Activated T-helper 2 cell treated with anti-CD3 and anti-CD28 coated beads, Interferon-gamma antibody, Interleukin-2, Interleukin-4, amounts not matched to agents 10 μg/mL and 5 μg/mL and 100 μg/mL, durations not matched to agents 14 hours and 24 hours and 36 hours (primary cell): ENCODE measurements at regions not wholly inside any gene's neighbourhood (a gene's known extent, or its start where the extent isn't known, plus 50 kb on each side); places are given as distances from the start of the nearest gene placed in this dataset.

Experiments
- DNase-seq: peaks from one replicate; pipeline ENCODE4 v3.0.0; 2021; ENCODE audit warnings: low spot score
- H3K27ac Mint-ChIP-seq: one replicate; pipeline ENCODE4 v1.8.0; 2021; ENCODE audit warnings: mixed read lengths
- H3K27me3 Mint-ChIP-seq: one replicate; pipeline ENCODE4 v1.8.0; 2021; ENCODE audit warnings: low read depth, mixed read lengths
- H3K36me3 Mint-ChIP-seq: one replicate; pipeline ENCODE4 v1.8.0; 2021; ENCODE audit warnings: low read depth, mixed read lengths
- H3K4me1 Mint-ChIP-seq: one replicate; pipeline ENCODE4 v1.8.0; 2021; ENCODE audit warnings: low read depth, mixed read lengths
- H3K4me3 Mint-ChIP-seq: one replicate; pipeline ENCODE4 v1.8.0; 2021; ENCODE audit warnings: low read depth, mild to moderate bottlenecking, moderate library complexity, mixed read lengths
- H3K9me3 Mint-ChIP-seq: one replicate; pipeline ENCODE4 v1.8.0; 2021; ENCODE audit warnings: mixed read lengths
- intact Hi-C: fragments of 100-400 bp; cut with micrococcal nuclease; formaldehyde crosslinking; loops from one replicate; pipeline ENCODE4 v1.15.1; 2023

- Mint-ChIP-seq H3K4me1 (no peaks in the 10 kb centered on the region), H3K4me3 (no peak overlapping the region), H3K9me3 (peaks cover 32% of the 10 kb centered on the region), H3K27ac (no peak overlapping the region), H3K27me3 (no peaks in the 10 kb centered on the region), H3K36me3 (no peaks in the 10 kb centered on the region)
- intact Hi-C loops, result no loop called here
- DNase-seq, result no peak
Measured at GRCh38 chr5:166570865-166571264, 1720.6 kb upstream of the WWC1 start.

GRCh38 chr5:166571668-166572067, 1719.8 kb upstream of the WWC1 start:
- Mint-ChIP-seq H3K36me3 (no peaks in the 10 kb centered on the region), H3K9me3 (peaks cover 32% of the 10 kb centered on the region), H3K27ac (no peak overlapping the region), H3K4me3 (no peak overlapping the region), H3K4me1 (no peaks in the 10 kb centered on the region), H3K27me3 (no peaks in the 10 kb centered on the region)
- no peak for DNase-seq
- intact Hi-C loops, result no loop called here

- H3K27ac Mint-ChIP-seq, result no peak overlapping the region
- H3K9me3 Mint-ChIP-seq, result peaks cover 35% of the 10 kb centered on the region
- no peaks in the 10 kb centered on the region for H3K27me3 Mint-ChIP-seq
- no peak overlapping the region for H3K4me3 Mint-ChIP-seq
- H3K4me1 Mint-ChIP-seq, result no peaks in the 10 kb centered on the region
- no peaks in the 10 kb centered on the region for H3K36me3 Mint-ChIP-seq
- intact Hi-C loops, result no loop called here
- DNase-seq, result no peak
Measured at GRCh38 chr5:166576323-166576722, 1715.1 kb upstream of the WWC1 start.

GRCh38 chr5:166581826-166582225, 1709.6 kb upstream of the WWC1 start:
- Mint-ChIP-seq H3K36me3 (no peaks in the 10 kb centered on the region), H3K9me3 (peaks cover 29% of the 10 kb centered on the region), H3K27ac (no peak overlapping the region), H3K4me3 (no peak overlapping the region), H3K27me3 (no peaks in the 10 kb centered on the region), H3K4me1 (no peaks in the 10 kb centered on the region)
- DNase-seq, result no peak
- intact Hi-C loops, result no loop called here

GRCh38 chr5:166582416-166582815, 1709.0 kb upstream of the WWC1 start:
- DNase-seq, result no peak
- Mint-ChIP-seq H3K4me1 (no peaks in the 10 kb centered on the region), H3K9me3 (peaks cover 32% of the 10 kb centered on the region), H3K4me3 (no peak overlapping the region), H3K27me3 (no peaks in the 10 kb centered on the region), H3K36me3 (no peaks in the 10 kb centered on the region), H3K27ac (no peak overlapping the region)
- intact Hi-C loops, result no loop called here

- Mint-ChIP-seq H3K36me3 (no peaks in the 10 kb centered on the region), H3K27ac (no peak overlapping the region), H3K4me1 (no peaks in the 10 kb centered on the region), H3K27me3 (no peaks in the 10 kb centered on the region), H3K9me3 (peaks cover 43% of the 10 kb centered on the region), H3K4me3 (no peak overlapping the region)
- no peak for DNase-seq
- intact Hi-C loops, result no loop called here
Measured at GRCh38 chr5:166594567-166594966, 1696.9 kb upstream of the WWC1 start.

GRCh38 chr5:166595274-166595951, 1696.0 kb upstream of the WWC1 start:
- Mint-ChIP-seq H3K27ac (no peak overlapping the region), H3K36me3 (no peaks in the 10 kb centered on the region), H3K4me1 (no peaks in the 10 kb centered on the region), H3K9me3 (peaks cover 42% of the 10 kb centered on the region), H3K27me3 (no peaks in the 10 kb centered on the region), H3K4me3 (no peak overlapping the region)
- intact Hi-C loops, result no loop called here
- no peak for DNase-seq

GRCh38 chr5:166596043-166596442, 1695.4 kb upstream of the WWC1 start:
- H3K27ac Mint-ChIP-seq, result no peak overlapping the region
- no peak overlapping the region for H3K4me3 Mint-ChIP-seq
- no peaks in the 10 kb centered on the region for H3K27me3 Mint-ChIP-seq
- no peaks in the 10 kb centered on the region for H3K36me3 Mint-ChIP-seq
- intact Hi-C loops, result no loop called here
- no peaks in the 10 kb centered on the region for H3K4me1 Mint-ChIP-seq
- H3K9me3 Mint-ChIP-seq, result peaks cover 39% of the 10 kb centered on the region
- DNase-seq, result no peak

GRCh38 chr5:166602271-166602670, 1689.2 kb upstream of the WWC1 start:
- Mint-ChIP-seq H3K9me3 (peaks cover 47% of the 10 kb centered on the region), H3K27me3 (no peaks in the 10 kb centered on the region), H3K36me3 (no peaks in the 10 kb centered on the region), H3K27ac (no peak overlapping the region), H3K4me3 (no peak overlapping the region), H3K4me1 (no peaks in the 10 kb centered on the region)
- intact Hi-C loops, result no loop called here
- DNase-seq, result no peak

- H3K27me3 Mint-ChIP-seq, result no peaks in the 10 kb centered on the region
- no peak overlapping the region for H3K4me3 Mint-ChIP-seq
- no peak for DNase-seq
- H3K4me1 Mint-ChIP-seq, result no peaks in the 10 kb centered on the region
- no peaks in the 10 kb centered on the region for H3K36me3 Mint-ChIP-seq
- intact Hi-C loops, result no loop called here
- peaks cover 49% of the 10 kb centered on the region for H3K9me3 Mint-ChIP-seq
- H3K27ac Mint-ChIP-seq, result no peak overlapping the region
Measured at GRCh38 chr5:166617507-166617906, 1673.9 kb upstream of the WWC1 start.

- intact Hi-C loops, result no loop called here
- peaks cover 46% of the 10 kb centered on the region for H3K9me3 Mint-ChIP-seq
- no peak overlapping the region for H3K4me3 Mint-ChIP-seq
- DNase-seq, result no peak
- H3K4me1 Mint-ChIP-seq, result no peaks in the 10 kb centered on the region
- no peaks in the 10 kb centered on the region for H3K27me3 Mint-ChIP-seq
- no peaks in the 10 kb centered on the region for H3K36me3 Mint-ChIP-seq
- H3K27ac Mint-ChIP-seq, result no peak overlapping the region
Measured at GRCh38 chr5:166618526-166618925, 1672.9 kb upstream of the WWC1 start.

- no peaks in the 10 kb centered on the region for H3K36me3 Mint-ChIP-seq
- peaks cover 33% of the 10 kb centered on the region for H3K9me3 Mint-ChIP-seq
- H3K4me3 Mint-ChIP-seq, result no peak overlapping the region
- intact Hi-C loops, result no loop called here
- no peaks in the 10 kb centered on the region for H3K27me3 Mint-ChIP-seq
- no peaks in the 10 kb centered on the region for H3K4me1 Mint-ChIP-seq
- H3K27ac Mint-ChIP-seq, result no peak overlapping the region
- no peak for DNase-seq
Measured at GRCh38 chr5:166624573-166624972, 1666.9 kb upstream of the WWC1 start.

- no peaks in the 10 kb centered on the region for H3K36me3 Mint-ChIP-seq
- H3K27ac Mint-ChIP-seq, result no peak overlapping the region
- H3K9me3 Mint-ChIP-seq, result peaks cover 28% of the 10 kb centered on the region
- intact Hi-C loops, result no loop called here
- no peaks in the 10 kb centered on the region for H3K4me1 Mint-ChIP-seq
- H3K27me3 Mint-ChIP-seq, result no peaks in the 10 kb centered on the region
- H3K4me3 Mint-ChIP-seq, result no peak overlapping the region
- no peak for DNase-seq
Measured at GRCh38 chr5:166625210-166625865, 1666.1 kb upstream of the WWC1 start.
